Kidney (tissue), 13 donors: ENCODE measurements at regions not wholly inside any gene's neighbourhood (a gene's known extent, or its start where the extent isn't known, plus 50 kb on each side); places are given as distances from the start of the nearest gene placed in this dataset.

Experiments
- DNase-seq, 5 donors: peaks; one replicate each; pipeline ENCODE4 v3.0.0-alpha.2; 2013 to 2020
- FAIRE-seq: peaks from 2 replicates; lab custom pipeline; 2012; peaks lifted over from hg19 to GRCh38; lab: Jason Lieb, UNC
- H3K27ac ChIP-seq, 2 donors: one replicate each; pipeline ENCODE4 v1.7.0; 2013; ENCODE audit warnings: low read depth in 2 of 2, low read length in 2 of 2, inconsistent platforms in 1 of 2
- H3K27me3 ChIP-seq: one replicate; pipeline ENCODE4 v1.7.1; 2013; ENCODE audit warnings: low read length, inconsistent platforms; ENCODE audit not compliant: control insufficient read depth, insufficient read depth
- H3K36me3 ChIP-seq, 3 donors: one replicate each; pipeline versions ENCODE4 v1.7.0 to v1.7.1; 2013; ENCODE audit warnings: low read length in 3 of 3, control low read depth in 1 of 3, inconsistent platforms in 1 of 3; ENCODE audit not compliant: insufficient read depth in 3 of 3, control insufficient read depth in 2 of 3
- H3K4me1 ChIP-seq, 3 donors: one replicate each; pipeline versions ENCODE4 v1.7.0 to v1.7.1; 2013; ENCODE audit warnings: low read length in 3 of 3, inconsistent platforms in 1 of 3, low read depth in 1 of 3; ENCODE audit not compliant: control insufficient read depth in 2 of 3, insufficient read depth in 2 of 3
- H3K4me3 ChIP-seq, 3 donors: one replicate each; pipeline versions ENCODE4 v1.7.0 to v1.8.1; 2013; ENCODE audit warnings: low read length in 3 of 3, control low read depth in 1 of 3, inconsistent platforms in 1 of 3
- H3K9ac ChIP-seq, 3 donors: one replicate each; pipeline versions ENCODE4 v1.7.0 to v1.7.1; 2013; ENCODE audit warnings: low read length in 3 of 3, control low read depth in 1 of 3, inconsistent platforms in 1 of 3
- H3K9me3 ChIP-seq, 3 donors: one replicate each; pipeline versions ENCODE4 v1.7.0 to v1.7.1; 2013; ENCODE audit warnings: low read length in 3 of 3, control low read depth in 1 of 3, inconsistent platforms in 1 of 3; ENCODE audit not compliant: control insufficient read depth in 2 of 3, insufficient read depth in 1 of 3
- CTCF ChIP-seq: IDR thresholded peaks from 3 replicates; pipeline ENCODE4 v1.5.1; 2012; ENCODE audit warnings: mild to moderate bottlenecking, moderate library complexity, borderline replicate concordance; ENCODE audit not compliant: insufficient read depth; ENCODE audit errors: extremely low read depth
- intact Hi-C: fragments of 100-400 bp; cut with DNase I; formaldehyde crosslinking; loops from one replicate; pipeline ENCODE4 v1.11.1; 2022
- donor health status: control.
- donor health status: control.
- donor health status: control.
- donor health status: control.
- donor health status: control.
- donor health status: DM: yes; HTN: yes; CAD: no.
- donor health status: Normal renal cell carcinoma (clear cell type).

GRCh38 chr2:234320066-234320465 lies 176.8 kb downstream of the ARL4C start:
- Histone ChIP-seq H3K27me3 (no peaks in the 10 kb centered on the region), H3K9ac (no peak overlapping the region), H3K4me3 (no peak overlapping the region), H3K36me3 (no peaks in the 10 kb centered on the region), H3K9me3 (no peaks in the 10 kb centered on the region), H3K4me1 (no peaks in the 10 kb centered on the region), H3K27ac (no peak overlapping the region)
- intact Hi-C loops, result no loop called here
- no peak for TF ChIP-seq CTCF
- FAIRE-seq (no peak), DNase-seq (no peak)

GRCh38 chr2:234318361-234318760 lies 178.5 kb downstream of the ARL4C start:
- Histone ChIP-seq H3K4me1 (no peaks in the 10 kb centered on the region), H3K27me3 (no peaks in the 10 kb centered on the region), H3K9me3 (no peaks in the 10 kb centered on the region), H3K9ac (no peak overlapping the region), H3K27ac (no peak overlapping the region), H3K4me3 (no peak overlapping the region), H3K36me3 (no peaks in the 10 kb centered on the region)
- DNase-seq, result no peak
- intact Hi-C loops, result no loop called here
- no peak for TF ChIP-seq CTCF
- no peak for FAIRE-seq

GRCh38 chr2:234313558-234313957 lies 183.3 kb downstream of the ARL4C start:
- Histone ChIP-seq H3K27me3 (no peaks in the 10 kb centered on the region), H3K27ac (no peak overlapping the region), H3K9ac (no peak overlapping the region), H3K36me3 (no peaks in the 10 kb centered on the region), H3K9me3 (no peaks in the 10 kb centered on the region), H3K4me3 (no peak overlapping the region), H3K4me1 (no peaks in the 10 kb centered on the region)
- DNase-seq, result no peak
- no peak for TF ChIP-seq CTCF
- FAIRE-seq, result no peak
- intact Hi-C loops, result no loop called here

GRCh38 chr2:234310166-234310565 lies 186.7 kb downstream of the ARL4C start:
- Histone ChIP-seq H3K9ac (no peak overlapping the region), H3K9me3 (no peaks in the 10 kb centered on the region), H3K36me3 (no peaks in the 10 kb centered on the region), H3K27me3 (no peaks in the 10 kb centered on the region), H3K4me1 (no peaks in the 10 kb centered on the region), H3K4me3 (no peak overlapping the region), H3K27ac (no peak overlapping the region)
- no peak for FAIRE-seq
- no peak for TF ChIP-seq CTCF
- no peak for DNase-seq
- intact Hi-C loops, result no loop called here
